ENCODE measurements at regions not wholly inside any gene's neighbourhood (a gene's known extent, or its start where the extent isn't known, plus 50 kb on each side); places are given as distances from the start of the nearest gene placed in this dataset.

GRCh38 chr3:150346266-150346665, 61.8 kb upstream of the TSC22D2 start:
- no peaks in the 10 kb centered on the region for H3K27me3 ChIP-seq (replicated peaks; ENCODE audit: insufficient read depth)
- H3K79me2 ChIP-seq (ENCODE audit: insufficient read depth): no peaks in the 10 kb centered on the region
- in situ Hi-C loops (cut with MboI): no loop called here
- H3K9ac ChIP-seq: peak overlapping the region; percentile 28
- peak overlapping the region; percentile 82 for H3K4me2 ChIP-seq (ENCODE audit: unreplicated experiment)
- no peak for TF ChIP-seq EZH2 (IDR thresholded peaks at IDR 0.05; ENCODE audit: insufficient read depth, poor library complexity, severe bottlenecking)
- TF ChIP-seq EZH2phosphoT487 (IDR thresholded peaks at IDR 0.05; ENCODE audit: insufficient read depth, low read depth): no peak
- H3K4me3 ChIP-seq: no peak overlapping the region
- H3K4me1 ChIP-seq (ENCODE audit: insufficient read depth): peaks cover 61% of the 10 kb centered on the region
- WGBS, 2 experiments (ENCODE audit: low coverage in 1 of 2, low lambda C conversion rate in 2 of 2, missing lambda C conversion rate in 2 of 2): 49 to 54% methylated on average over 6 of the region's 6 CpGs
- no peak for DNase-seq
- no peaks in the 10 kb centered on the region for H4K20me1 ChIP-seq (ENCODE audit: insufficient read depth)
- H2AFZ ChIP-seq: peak overlapping the region; percentile 67
- H3K36me3 ChIP-seq (ENCODE audit: low read depth): no peaks in the 10 kb centered on the region
- no peaks in the 10 kb centered on the region for H3K9me2 ChIP-seq (ENCODE audit: insufficient read depth)
- no peaks in the 10 kb centered on the region for H3K9me3 ChIP-seq (ENCODE audit: low read depth)
- H3F3A ChIP-seq (ENCODE audit: insufficient read depth): peaks cover 30% of the 10 kb centered on the region
- H3K27ac ChIP-seq: peak overlapping the region; percentile 68

GRCh38 chr3:150345021-150345538, 63.0 kb upstream of the TSC22D2 start:
- peak; percentile 39 for DNase-seq
- no peak overlapping the region for H3K9ac ChIP-seq
- H3K9me2 ChIP-seq (ENCODE audit: insufficient read depth): no peaks in the 10 kb centered on the region
- no peaks in the 10 kb centered on the region for H3K9me3 ChIP-seq (ENCODE audit: low read depth)
- no peak overlapping the region for H3K4me3 ChIP-seq
- no peak overlapping the region for H3K27ac ChIP-seq
- no peaks in the 10 kb centered on the region for H4K20me1 ChIP-seq (ENCODE audit: insufficient read depth)
- no peaks in the 10 kb centered on the region for H3K79me2 ChIP-seq (ENCODE audit: insufficient read depth)
- H2AFZ ChIP-seq: no peak overlapping the region
- H3K4me1 ChIP-seq (ENCODE audit: insufficient read depth): peaks cover 59% of the 10 kb centered on the region
- WGBS, 2 experiments (ENCODE audit: low coverage in 1 of 2, low lambda C conversion rate in 2 of 2, missing lambda C conversion rate in 2 of 2): 81 to 83% methylated on average over 10 of the region's 10 CpGs
- TF ChIP-seq EZH2 (IDR thresholded peaks at IDR 0.05; ENCODE audit: insufficient read depth, poor library complexity, severe bottlenecking) (no peak), EZH2phosphoT487 (IDR thresholded peaks at IDR 0.05; ENCODE audit: insufficient read depth, low read depth) (no peak)
- peaks cover 30% of the 10 kb centered on the region for H3F3A ChIP-seq (ENCODE audit: insufficient read depth)
- H3K4me2 ChIP-seq (ENCODE audit: unreplicated experiment): no peak overlapping the region
- no peaks in the 10 kb centered on the region for H3K27me3 ChIP-seq (replicated peaks; ENCODE audit: insufficient read depth)
- in situ Hi-C loops (cut with MboI): no loop called here
- H3K36me3 ChIP-seq (ENCODE audit: low read depth): no peaks in the 10 kb centered on the region

GRCh38 chr3:150344079-150344759, 63.9 kb upstream of the TSC22D2 start:
- Histone ChIP-seq H3K27me3 (replicated peaks; ENCODE audit: insufficient read depth) (no peaks in the 10 kb centered on the region), H3K4me1 (ENCODE audit: insufficient read depth) (peaks cover 50% of the 10 kb centered on the region), H4K20me1 (ENCODE audit: insufficient read depth) (no peaks in the 10 kb centered on the region), H3K4me3 (no peak overlapping the region), H3K9me3 (ENCODE audit: low read depth) (no peaks in the 10 kb centered on the region), H3K27ac (no peak overlapping the region), H3K36me3 (ENCODE audit: low read depth) (no peaks in the 10 kb centered on the region), H2AFZ (no peak overlapping the region), H3K79me2 (ENCODE audit: insufficient read depth) (no peaks in the 10 kb centered on the region), H3F3A (ENCODE audit: insufficient read depth) (peaks cover 26% of the 10 kb centered on the region), H3K4me2 (ENCODE audit: unreplicated experiment) (no peak overlapping the region), H3K9me2 (ENCODE audit: insufficient read depth) (no peaks in the 10 kb centered on the region), H3K9ac (no peak overlapping the region)
- TF ChIP-seq EZH2phosphoT487 (IDR thresholded peaks at IDR 0.05; ENCODE audit: insufficient read depth, low read depth): no peak
- TF ChIP-seq EZH2 (IDR thresholded peaks at IDR 0.05; ENCODE audit: insufficient read depth, poor library complexity, severe bottlenecking): no peak
- in situ Hi-C loops (cut with MboI): no loop called here
- 68 to 74% methylated on average over 8 of the region's 8 CpGs for WGBS, 2 experiments (ENCODE audit: low coverage in 1 of 2, low lambda C conversion rate in 2 of 2, missing lambda C conversion rate in 2 of 2)
- DNase-seq: no peak

- 53 to 59% methylated on average over 2 of the region's 2 CpGs for WGBS, 2 experiments (ENCODE audit: low coverage in 1 of 2, low lambda C conversion rate in 2 of 2, missing lambda C conversion rate in 2 of 2)
- no peak overlapping the region for H3K27ac ChIP-seq
- no peaks in the 10 kb centered on the region for H3K36me3 ChIP-seq (ENCODE audit: low read depth)
- H3K4me1 ChIP-seq (ENCODE audit: insufficient read depth): peaks cover 39% of the 10 kb centered on the region
- H4K20me1 ChIP-seq (ENCODE audit: insufficient read depth): no peaks in the 10 kb centered on the region
- no peaks in the 10 kb centered on the region for H3K79me2 ChIP-seq (ENCODE audit: insufficient read depth)
- H3F3A ChIP-seq (ENCODE audit: insufficient read depth): peaks cover 17% of the 10 kb centered on the region
- TF ChIP-seq EZH2phosphoT487 (IDR thresholded peaks at IDR 0.05; ENCODE audit: insufficient read depth, low read depth) (no peak), EZH2 (IDR thresholded peaks at IDR 0.05; ENCODE audit: insufficient read depth, poor library complexity, severe bottlenecking) (no peak)
- H3K4me3 ChIP-seq: no peak overlapping the region
- DNase-seq: peak; percentile 22
- H2AFZ ChIP-seq: no peak overlapping the region
- H3K4me2 ChIP-seq (ENCODE audit: unreplicated experiment): no peak overlapping the region
- in situ Hi-C loops (cut with MboI): no loop called here
- H3K9ac ChIP-seq: no peak overlapping the region
- no peaks in the 10 kb centered on the region for H3K27me3 ChIP-seq (replicated peaks; ENCODE audit: insufficient read depth)
- H3K9me2 ChIP-seq (ENCODE audit: insufficient read depth): no peaks in the 10 kb centered on the region
- no peaks in the 10 kb centered on the region for H3K9me3 ChIP-seq (ENCODE audit: low read depth)
Measured at GRCh38 chr3:150342896-150343467, 65.1 kb upstream of the TSC22D2 start.
